Fibroblast of mammary gland (primary cell): ENCODE measurements at regions not wholly inside any gene's neighbourhood (a gene's known extent, or its start where the extent isn't known, plus 50 kb on each side); places are given as distances from the start of the nearest gene placed in this dataset.
A peak's percentile ranks its signal among the peaks of the same experiment; 100 is the strongest.
"Not testable (repeated sequence)": the region's sequence is repeated elsewhere in the genome, so short reads cannot be mapped to it uniquely, and the experiment has no call there.

ENCODE experiments used
- DNase-seq: peaks from one replicate; pipeline ENCODE4 v3.0.0-alpha.2; 2010; ENCODE audit warnings: low read depth
- H3K4me3 ChIP-seq: 2 replicates; pipeline ENCODE4 v1.5.1; 2011; ENCODE audit warnings: low read depth, mild to moderate bottlenecking, low read length, moderate library complexity; ENCODE audit not compliant: control insufficient read depth
- TF ChIP-seq, protein P1 (sequence below): conservative IDR thresholded peaks from 2 replicates; pipeline ENCODE4 v1.5.1; 2011; ENCODE audit warnings: low read depth, low read length, inconsistent platforms; ENCODE audit not compliant: control insufficient read depth, insufficient read depth

- no peak overlapping the region for H3K4me3 ChIP-seq
- TF ChIP-seq, protein P1, sequence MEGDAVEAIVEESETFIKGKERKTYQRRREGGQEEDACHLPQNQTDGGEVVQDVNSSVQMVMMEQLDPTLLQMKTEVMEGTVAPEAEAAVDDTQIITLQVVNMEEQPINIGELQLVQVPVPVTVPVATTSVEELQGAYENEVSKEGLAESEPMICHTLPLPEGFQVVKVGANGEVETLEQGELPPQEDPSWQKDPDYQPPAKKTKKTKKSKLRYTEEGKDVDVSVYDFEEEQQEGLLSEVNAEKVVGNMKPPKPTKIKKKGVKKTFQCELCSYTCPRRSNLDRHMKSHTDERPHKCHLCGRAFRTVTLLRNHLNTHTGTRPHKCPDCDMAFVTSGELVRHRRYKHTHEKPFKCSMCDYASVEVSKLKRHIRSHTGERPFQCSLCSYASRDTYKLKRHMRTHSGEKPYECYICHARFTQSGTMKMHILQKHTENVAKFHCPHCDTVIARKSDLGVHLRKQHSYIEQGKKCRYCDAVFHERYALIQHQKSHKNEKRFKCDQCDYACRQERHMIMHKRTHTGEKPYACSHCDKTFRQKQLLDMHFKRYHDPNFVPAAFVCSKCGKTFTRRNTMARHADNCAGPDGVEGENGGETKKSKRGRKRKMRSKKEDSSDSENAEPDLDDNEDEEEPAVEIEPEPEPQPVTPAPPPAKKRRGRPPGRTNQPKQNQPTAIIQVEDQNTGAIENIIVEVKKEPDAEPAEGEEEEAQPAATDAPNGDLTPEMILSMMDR, result no peak
- no peak for DNase-seq
These were observed 259.8 kb downstream of the OSR1 start for GRCh38 chr2:19098467-19099160.

DNA sequence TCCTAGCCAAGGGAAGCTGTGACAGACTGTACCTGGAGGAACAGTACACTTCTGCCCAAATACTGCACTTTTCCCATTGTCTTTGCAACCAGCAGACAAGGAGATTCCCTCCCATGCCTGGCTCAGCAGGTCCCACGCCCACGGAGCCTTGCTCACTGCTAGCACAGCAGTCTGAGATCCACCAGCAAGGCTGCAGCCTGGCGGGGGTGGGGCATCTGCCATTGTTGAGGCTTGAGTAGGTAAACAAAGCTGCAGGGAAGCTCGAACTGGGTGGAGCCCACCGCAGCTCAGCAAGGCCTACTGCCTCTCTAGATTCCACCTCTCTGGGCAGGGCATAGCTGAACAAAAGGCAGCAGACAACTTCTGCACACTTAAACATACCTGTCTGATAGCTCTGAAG is 268.9 kb downstream of the OSR1 start:
- DNase-seq, H3K4me3 ChIP-seq: not testable (repeated sequence)

DNA sequence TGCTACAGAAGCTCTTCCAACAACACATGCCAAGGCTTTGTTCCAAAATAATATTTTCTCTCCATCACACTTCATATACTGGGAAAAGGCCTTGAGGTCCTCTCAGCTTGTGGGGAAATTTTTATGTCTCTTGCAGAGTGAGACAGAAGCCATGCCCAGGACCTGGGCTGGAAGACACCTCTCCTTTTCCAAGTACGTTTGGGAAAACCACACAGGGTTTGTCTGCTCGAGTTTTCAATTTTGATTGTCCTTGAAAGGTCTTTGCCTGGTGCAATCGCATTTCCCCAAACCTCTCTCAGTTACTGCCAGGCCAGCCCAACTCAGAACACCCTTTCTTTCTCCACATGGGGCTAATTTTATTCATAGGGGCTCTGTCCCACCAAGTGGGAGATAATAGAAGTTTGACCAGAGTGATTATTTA is 272.2 kb downstream of the OSR1 start:
- TF ChIP-seq, protein P1, result no peak
- H3K4me3 ChIP-seq, result no peak overlapping the region
- no peak for DNase-seq

GRCh38 chr2:19078709-19079108 is 279.7 kb downstream of the OSR1 start:
- TF ChIP-seq, protein P1, result no peak
- no peak overlapping the region for H3K4me3 ChIP-seq
- DNase-seq, result no peak

GRCh38 chr2:19073522-19073921 is 284.9 kb downstream of the OSR1 start:
- DNase-seq, result peak; percentile 88
- H3K4me3 ChIP-seq, result no peak overlapping the region
- TF ChIP-seq, protein P1, result no peak

DNA sequence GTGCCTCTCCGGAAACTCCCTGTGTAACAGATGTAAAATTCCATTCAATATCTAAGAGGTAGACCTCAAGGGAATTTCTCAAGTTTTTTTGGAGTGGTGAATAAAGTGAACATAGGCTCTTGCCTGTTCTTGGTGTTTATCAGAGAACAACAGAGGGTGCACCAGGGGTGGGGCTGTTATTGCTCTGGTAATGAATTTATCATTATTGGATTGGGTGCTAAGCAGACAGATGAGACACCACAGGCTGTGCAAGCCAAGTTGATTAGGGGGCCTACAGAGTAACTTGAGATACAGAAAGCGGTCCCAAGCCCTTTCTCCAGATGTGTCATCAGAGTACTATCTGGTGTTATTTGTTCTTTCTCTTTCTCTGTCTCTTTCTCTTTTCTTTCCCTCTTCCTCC is 286.3 kb downstream of the OSR1 start:
- H3K4me3 ChIP-seq, result no peak overlapping the region
- DNase-seq, result no peak
- TF ChIP-seq, protein P1, result no peak

DNA sequence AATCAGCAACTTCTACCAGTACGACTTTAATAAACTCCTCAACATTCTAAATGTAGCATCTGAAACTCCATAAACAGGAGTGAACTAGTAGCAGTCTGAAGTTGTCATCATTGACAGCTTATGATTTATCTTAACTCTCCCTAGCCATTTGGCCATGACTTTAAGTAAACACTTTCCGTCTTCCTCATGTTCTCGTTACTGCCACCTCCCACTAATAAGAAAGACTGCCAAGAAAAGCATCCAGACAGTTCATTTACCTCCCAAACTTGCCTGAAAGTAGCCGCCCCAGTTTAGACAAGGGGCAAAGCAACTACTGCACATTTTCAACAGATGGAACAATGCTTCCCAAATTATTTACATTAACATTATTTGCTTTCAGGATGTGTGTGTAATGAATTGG is 287.5 kb downstream of the OSR1 start:
- peak; percentile 58 for DNase-seq
- TF ChIP-seq, protein P1, result no peak
- no peak overlapping the region for H3K4me3 ChIP-seq
